NCI-H2196 (cell line): ENCODE measurements at regions not wholly inside any gene's neighbourhood (a gene's known extent, or its start where the extent isn't known, plus 50 kb on each side); places are given as distances from the start of the nearest gene placed in this dataset.
"Not testable (repeated sequence)": the region's sequence is repeated elsewhere in the genome, so short reads cannot be mapped to it uniquely, and the experiment has no call there.

ENCODE experiments used
- DNase-seq: peaks from one replicate; lab custom pipeline; 2025; ENCODE audit not compliant: unreplicated experiment; lab: John Stamatoyannopoulos, UW

- DNase-seq, result not testable (repeated sequence)
Observed at GRCh38 chr2:85969367-85969766, 80.6 kb upstream of the ST3GAL5 start.

GRCh38 chr2:85965770-85966169, 77.0 kb upstream of the ST3GAL5 start:
- DNase-seq, result not testable (repeated sequence)

- DNase-seq, result not testable (repeated sequence)
Observed at GRCh38 chr2:85963747-85964418, 75.1 kb upstream of the ST3GAL5 start.

- no peak for DNase-seq
Observed at GRCh38 chr2:85963068-85963467, 74.3 kb upstream of the ST3GAL5 start.

GRCh38 chr2:85961754-85962153, 73.0 kb upstream of the ST3GAL5 start:
- DNase-seq, result no peak

GRCh38 chr2:85961053-85961452, 72.3 kb upstream of the ST3GAL5 start:
- no peak for DNase-seq

GRCh38 chr2:85959826-85960225, 71.0 kb upstream of the ST3GAL5 start:
- no peak for DNase-seq

GRCh38 chr2:85959185-85959584, 70.4 kb upstream of the ST3GAL5 start:
- no peak for DNase-seq

- no peak for DNase-seq
Observed at GRCh38 chr2:85958731-85959130, 69.9 kb upstream of the ST3GAL5 start.

GRCh38 chr2:85957256-85957655, 68.5 kb upstream of the ST3GAL5 start:
- DNase-seq, result no peak

- DNase-seq, result no peak
Observed at GRCh38 chr2:85956646-85957039, 67.9 kb upstream of the ST3GAL5 start.

GRCh38 chr2:85954590-85955458, 66.0 kb upstream of the ST3GAL5 start:
- DNase-seq, result peak; percentile 24

- DNase-seq, result no peak
Observed at GRCh38 chr2:85954192-85954589, 65.4 kb upstream of the ST3GAL5 start.

GRCh38 chr2:85953476-85953875, 64.7 kb upstream of the ST3GAL5 start:
- DNase-seq, result no peak

- DNase-seq, result no peak
Observed at GRCh38 chr2:85952196-85952734, 63.5 kb upstream of the ST3GAL5 start.

GRCh38 chr2:85951351-85952067, 62.7 kb upstream of the ST3GAL5 start:
- DNase-seq, result no peak

GRCh38 chr2:85950743-85951142, 62.0 kb upstream of the ST3GAL5 start:
- no peak for DNase-seq

GRCh38 chr2:85949280-85949679, 60.5 kb upstream of the ST3GAL5 start:
- no peak for DNase-seq

GRCh38 chr2:85947593-85947992, 58.8 kb upstream of the ST3GAL5 start:
- no peak for DNase-seq

- no peak for DNase-seq
Observed at GRCh38 chr2:85945586-85945985, 56.8 kb upstream of the ST3GAL5 start.

- no peak for DNase-seq
Observed at GRCh38 chr2:85945172-85945571, 56.4 kb upstream of the ST3GAL5 start.
